SU-DHL-6 (cell line): ENCODE measurements at regions not wholly inside any gene's neighbourhood (a gene's known extent, or its start where the extent isn't known, plus 50 kb on each side); places are given as distances from the start of the nearest gene placed in this dataset.

Experiments used
- EZH2phosphoT487 ChIP-seq: fragments of 200-600 bp; sonication (generic), shearing (Covaris generic); conservative IDR thresholded peaks from 2 replicates; pipeline ENCODE4 v1.6.1; 2018; ENCODE audit warnings: mild to moderate bottlenecking, antibody characterized with exemption, low read length, moderate library complexity, mixed read lengths
- TF ChIP-seq, protein P1 (sequence below): fragments of 200-600 bp; sonication (generic); IDR thresholded peaks from one replicate; pipeline ENCODE4 v1.5.1; 2017; ENCODE audit warnings: antibody characterized with exemption, mild to moderate bottlenecking, low read length, moderate library complexity; ENCODE audit not compliant: insufficient read depth, poor library complexity, severe bottlenecking

DNA sequence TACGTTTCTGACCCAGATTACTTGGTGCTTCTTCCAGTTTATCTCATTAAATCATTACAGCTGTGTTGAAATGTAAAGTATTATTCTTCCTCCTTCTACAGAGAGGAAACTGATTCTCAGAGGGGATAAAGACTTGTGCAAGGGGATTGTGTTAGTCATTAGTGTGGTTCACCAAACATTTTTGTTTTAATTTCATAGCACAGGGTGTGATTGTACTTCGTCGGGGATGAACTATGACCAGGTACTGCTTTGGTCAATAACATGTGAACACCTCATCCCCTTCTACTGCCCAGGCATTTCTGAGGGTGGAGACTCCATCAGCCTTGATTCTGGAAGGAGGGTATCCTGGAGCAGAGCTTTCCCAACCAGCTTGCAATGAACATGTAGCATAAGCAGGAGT is 120.2 kb upstream of the ALX4 start:
- TF ChIP-seq, protein P1, sequence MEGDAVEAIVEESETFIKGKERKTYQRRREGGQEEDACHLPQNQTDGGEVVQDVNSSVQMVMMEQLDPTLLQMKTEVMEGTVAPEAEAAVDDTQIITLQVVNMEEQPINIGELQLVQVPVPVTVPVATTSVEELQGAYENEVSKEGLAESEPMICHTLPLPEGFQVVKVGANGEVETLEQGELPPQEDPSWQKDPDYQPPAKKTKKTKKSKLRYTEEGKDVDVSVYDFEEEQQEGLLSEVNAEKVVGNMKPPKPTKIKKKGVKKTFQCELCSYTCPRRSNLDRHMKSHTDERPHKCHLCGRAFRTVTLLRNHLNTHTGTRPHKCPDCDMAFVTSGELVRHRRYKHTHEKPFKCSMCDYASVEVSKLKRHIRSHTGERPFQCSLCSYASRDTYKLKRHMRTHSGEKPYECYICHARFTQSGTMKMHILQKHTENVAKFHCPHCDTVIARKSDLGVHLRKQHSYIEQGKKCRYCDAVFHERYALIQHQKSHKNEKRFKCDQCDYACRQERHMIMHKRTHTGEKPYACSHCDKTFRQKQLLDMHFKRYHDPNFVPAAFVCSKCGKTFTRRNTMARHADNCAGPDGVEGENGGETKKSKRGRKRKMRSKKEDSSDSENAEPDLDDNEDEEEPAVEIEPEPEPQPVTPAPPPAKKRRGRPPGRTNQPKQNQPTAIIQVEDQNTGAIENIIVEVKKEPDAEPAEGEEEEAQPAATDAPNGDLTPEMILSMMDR = no peak
- no peak for TF ChIP-seq EZH2phosphoT487
